A172 (cell line): ENCODE measurements at regions not wholly inside any gene's neighbourhood (a gene's known extent, or its start where the extent isn't known, plus 50 kb on each side); places are given as distances from the start of the nearest gene placed in this dataset.

Source experiments
- DNase-seq: peaks from one replicate; pipeline ENCODE4 v3.0.0-alpha.2; 2015; ENCODE audit warnings: low spot score

DNA sequence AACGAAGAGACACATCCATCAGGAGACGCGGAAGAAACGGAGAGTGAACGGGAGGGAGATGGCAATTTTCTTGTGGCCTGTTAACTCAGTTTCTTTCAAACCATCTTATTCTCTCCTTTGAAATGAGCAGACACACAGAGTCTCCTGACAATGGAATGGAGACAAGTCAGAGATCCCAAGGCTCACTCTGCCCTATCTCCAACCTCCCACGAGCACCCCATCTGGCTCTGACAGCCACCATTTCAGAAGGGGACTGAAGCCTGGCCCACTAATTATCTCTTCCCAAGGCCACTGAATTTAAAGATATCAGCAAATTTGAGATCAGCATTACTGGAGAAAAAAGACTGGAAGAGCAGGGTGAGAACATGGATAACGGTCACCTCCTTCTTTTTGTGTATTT lies 215.6 kb downstream of the DHX15 start:
- no peak for DNase-seq

DNA sequence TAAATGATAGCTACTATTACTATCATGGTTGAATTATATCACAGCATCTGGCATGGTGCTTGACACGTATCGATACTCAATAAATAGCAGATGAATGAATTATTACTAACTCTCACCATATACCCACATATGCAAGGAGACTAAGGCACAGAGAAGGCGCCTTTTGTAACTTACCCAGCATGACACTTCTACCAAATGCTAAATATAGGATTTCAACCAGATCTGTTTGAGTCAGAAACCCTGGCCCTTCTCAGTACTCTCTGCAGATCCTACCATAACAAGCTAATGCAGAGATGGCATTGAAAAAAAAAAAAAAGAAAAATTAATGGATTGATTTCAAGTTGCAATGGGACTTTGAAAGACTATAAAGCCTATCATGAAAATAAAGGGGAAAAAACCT lies 219.5 kb downstream of the DHX15 start:
- DNase-seq = no peak

DNA sequence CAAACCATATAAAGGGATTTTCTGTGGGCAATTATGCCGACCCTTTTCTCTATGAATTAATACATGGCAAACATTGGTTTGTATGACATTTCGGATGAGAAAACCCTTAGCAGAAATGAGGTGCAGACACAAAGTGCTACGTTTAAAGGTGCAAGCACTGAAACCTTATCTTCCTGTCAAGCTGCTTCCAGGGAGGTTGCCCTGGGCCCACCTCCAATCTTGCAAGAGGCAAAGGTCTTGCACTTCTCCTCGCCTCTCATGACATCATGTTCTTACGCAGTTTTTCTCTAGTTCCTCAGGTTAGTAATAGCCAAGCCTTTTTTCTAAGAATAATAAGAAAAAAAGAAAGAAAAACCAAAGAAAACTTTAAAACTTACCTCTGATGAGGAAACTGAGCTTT lies 220.1 kb downstream of the DHX15 start:
- no peak for DNase-seq

DNA sequence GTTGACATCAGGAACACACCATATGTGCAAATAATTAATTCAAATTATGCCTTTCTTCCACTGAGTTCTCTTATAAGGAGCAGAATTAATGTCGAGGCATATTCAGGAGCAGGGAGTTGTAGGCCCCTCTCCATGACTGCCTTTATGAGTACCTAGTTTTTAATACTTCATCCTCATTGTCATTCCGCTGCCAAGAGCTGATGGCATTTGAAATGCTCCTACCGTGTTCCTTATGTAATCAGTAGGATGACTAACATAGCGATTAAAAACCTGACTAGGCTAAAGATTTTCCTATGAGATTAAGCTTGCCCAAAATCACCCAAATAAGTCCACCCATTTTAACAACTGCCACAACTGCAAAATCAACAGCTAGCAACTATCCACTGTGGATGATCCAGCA lies 220.6 kb downstream of the DHX15 start:
- DNase-seq = no peak

DNA sequence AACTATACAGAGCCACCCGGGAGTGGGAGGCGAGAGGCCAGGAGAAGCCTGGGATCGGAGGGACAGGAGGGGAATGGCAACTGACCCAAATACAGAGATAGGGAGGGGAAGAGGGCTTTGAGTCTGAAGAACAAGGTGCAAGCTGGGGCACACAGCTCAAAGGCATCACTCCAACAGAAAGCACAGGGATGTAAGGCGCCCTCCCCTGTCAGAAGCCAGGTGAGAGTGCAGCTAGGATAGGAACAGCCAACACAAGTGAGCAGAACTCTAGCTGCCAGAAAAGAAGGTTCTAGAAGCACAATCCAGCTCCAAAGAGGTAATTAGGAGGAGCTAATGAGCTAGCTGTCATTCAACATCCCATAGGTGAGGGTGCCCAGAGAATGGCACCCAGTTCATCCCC lies 232.2 kb downstream of the DHX15 start:
- DNase-seq = no peak

- DNase-seq = peak; percentile 1
Measured at GRCh38 chr4:24349168-24349996, 235.0 kb downstream of the DHX15 start.

GRCh38 chr4:24339260-24339659 lies 245.1 kb downstream of the DHX15 start:
- DNase-seq = no peak

GRCh38 chr4:24337451-24338190 lies 246.7 kb downstream of the DHX15 start:
- DNase-seq = no peak

GRCh38 chr4:24335616-24336015 lies 248.7 kb downstream of the DHX15 start:
- no peak for DNase-seq

GRCh38 chr4:24334906-24335305 lies 249.4 kb downstream of the DHX15 start:
- DNase-seq = no peak

- no peak for DNase-seq
Measured at GRCh38 chr4:24330573-24330972, 253.8 kb downstream of the DHX15 start.

- peak; percentile 72 for DNase-seq
Measured at GRCh38 chr4:24330172-24330571, 254.2 kb downstream of the DHX15 start.

GRCh38 chr4:24328711-24329110 lies 255.6 kb downstream of the DHX15 start:
- no peak for DNase-seq

DNA sequence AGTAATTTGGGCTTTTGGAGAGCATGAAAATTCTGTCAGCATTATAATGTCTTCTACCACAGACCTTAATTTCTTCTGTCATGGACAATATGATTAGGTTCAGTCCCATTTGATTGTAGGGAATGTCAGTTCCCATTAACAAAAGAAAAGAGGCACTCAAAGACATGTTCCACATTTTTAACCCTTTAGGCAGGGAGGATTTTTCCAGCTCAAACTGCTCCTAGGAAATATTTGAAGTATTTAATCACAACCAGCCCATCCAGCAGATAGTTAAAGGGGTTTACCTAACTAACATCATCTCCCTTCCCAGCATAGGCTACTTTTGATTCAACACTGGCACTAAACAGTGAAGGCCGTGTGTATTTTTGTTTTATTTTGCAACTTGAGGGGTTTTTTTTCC lies 256.0 kb downstream of the DHX15 start:
- no peak for DNase-seq

DNA sequence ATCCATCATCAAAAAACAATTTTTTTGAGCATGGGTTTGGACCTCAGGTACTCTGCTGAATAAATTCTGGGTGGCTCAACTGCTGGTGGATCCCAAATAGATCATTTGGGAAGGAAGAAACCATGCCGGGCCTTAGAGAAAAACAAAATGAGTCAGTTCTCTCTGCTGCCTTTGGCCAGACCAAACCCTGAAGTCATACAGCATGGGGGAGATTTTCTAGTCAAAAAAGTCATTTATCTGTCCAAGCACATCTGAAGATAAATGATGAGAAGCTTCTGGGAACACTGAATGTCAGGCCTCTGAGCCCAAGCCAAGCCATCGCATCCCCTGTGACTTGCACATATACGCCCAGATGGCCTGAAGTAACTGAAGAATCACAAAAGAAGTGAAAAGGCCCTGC lies 261.4 kb downstream of the DHX15 start:
- peak; percentile 42 for DNase-seq

DNA sequence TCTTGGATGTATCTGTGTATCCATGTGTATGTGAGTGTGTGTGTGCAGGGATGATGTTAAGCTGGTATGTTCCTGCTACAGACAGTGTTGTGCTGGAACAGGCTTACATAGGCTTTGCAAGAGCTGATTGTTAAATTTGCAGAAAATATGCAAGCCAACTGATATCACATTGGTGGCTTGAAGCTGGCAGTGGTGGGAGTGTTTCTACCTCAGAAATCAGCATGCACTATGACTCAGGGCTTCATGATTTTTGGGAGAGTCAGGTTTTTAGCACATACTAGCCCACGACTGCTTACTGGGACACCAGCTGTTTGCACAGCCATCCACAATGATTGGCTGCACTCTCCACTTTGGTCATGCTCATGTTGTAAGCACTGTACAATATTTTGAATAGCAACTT lies 261.8 kb downstream of the DHX15 start:
- DNase-seq = peak; percentile 44

- no peak for DNase-seq
Measured at GRCh38 chr4:24321616-24322015, 262.7 kb downstream of the DHX15 start.

DNA sequence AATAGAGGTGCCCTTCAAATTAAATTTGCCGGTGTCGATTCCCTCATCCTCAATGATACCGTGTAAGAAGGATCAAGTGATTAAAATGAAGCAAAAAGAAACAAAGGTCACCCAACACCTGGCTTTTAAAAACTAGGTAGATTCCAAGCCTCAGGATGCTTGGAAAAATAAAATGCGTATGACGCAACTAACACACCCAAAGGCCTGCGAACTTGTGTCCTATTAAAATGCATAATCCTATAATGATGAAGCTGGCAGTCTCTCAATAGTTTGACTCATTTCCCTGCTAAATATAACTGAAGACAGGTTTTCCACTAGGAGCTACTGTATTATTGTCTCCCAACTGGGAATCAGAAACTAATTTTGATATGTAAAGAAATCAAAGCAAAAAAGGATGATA lies 263.2 kb downstream of the DHX15 start:
- DNase-seq = peak; percentile 85

GRCh38 chr4:24319387-24319786 lies 265.0 kb downstream of the DHX15 start:
- DNase-seq = peak; percentile 9

- DNase-seq = no peak
Measured at GRCh38 chr4:24315056-24315455, 269.3 kb downstream of the DHX15 start.

DNA sequence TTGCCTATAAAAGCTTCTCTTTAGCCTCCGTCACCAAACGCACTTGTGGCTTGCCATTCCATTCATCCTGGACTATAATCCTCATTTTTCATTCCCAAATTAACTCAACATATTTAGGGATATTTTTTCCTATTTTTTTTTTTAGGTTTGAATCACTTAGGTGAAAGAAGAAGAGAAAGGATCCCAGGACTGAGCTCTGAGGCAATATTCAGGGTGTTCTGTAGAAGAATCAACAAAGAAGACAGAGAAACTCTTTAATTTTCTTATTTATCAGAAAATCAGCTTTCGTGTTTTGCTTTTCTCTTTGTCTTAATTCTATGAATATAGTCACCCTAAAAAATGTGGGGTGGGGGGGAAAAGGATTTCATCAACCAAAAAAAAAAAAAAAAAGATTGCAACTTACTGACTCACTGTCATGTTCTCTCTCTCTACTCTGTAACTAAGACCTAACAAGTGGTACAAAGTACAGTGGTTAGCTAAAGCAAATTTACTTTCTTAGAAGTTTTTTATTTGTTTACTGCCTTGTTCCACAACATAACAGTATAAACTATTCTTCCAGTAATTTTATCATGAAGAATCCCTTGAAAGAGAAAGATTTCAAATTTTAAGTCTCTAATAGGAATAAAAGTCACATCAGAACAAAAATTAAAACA lies 272.0 kb downstream of the DHX15 start:
- no peak for DNase-seq

DNA sequence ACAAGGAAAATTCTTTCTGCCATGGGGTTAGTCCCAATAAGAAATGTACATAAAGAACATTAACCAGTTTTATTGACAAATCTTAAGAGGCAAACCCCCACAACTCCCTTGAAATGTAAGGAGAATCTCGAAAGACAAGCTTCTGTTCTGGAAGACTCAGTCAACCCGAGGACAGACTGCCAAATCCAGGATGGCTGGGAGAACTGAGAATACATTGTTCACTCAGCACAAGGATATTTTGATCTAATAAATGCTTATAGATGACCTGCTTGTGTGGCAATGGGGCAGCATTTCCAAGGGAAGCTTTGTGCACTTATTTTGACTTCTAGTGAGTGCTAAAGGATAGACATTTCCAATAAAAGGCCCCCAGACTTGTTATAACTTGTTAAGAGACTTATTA lies 280.4 kb downstream of the DHX15 start:
- DNase-seq = no peak

DNA sequence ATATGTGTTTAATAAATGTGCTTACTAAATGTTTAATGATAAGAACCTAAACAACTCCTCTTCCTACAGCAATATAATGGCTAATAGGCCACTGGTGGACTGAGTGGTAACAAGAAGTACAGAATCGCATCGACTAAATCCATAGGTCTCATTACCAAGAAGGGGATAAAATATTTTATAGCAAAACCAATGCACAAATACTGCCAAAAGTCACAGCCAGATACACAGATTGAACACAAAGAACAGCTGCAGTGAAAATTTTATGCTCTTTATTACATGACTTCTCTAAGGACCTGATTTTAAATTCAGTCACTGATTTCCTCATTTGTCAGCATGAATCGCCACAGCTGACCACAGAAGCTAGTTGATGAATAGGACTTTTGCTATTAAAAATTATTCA lies 285.4 kb downstream of the DHX15 start:
- no peak for DNase-seq
